Suprapubic skin (tissue), 4 donors: ENCODE measurements at regions not wholly inside any gene's neighbourhood (a gene's known extent, or its start where the extent isn't known, plus 50 kb on each side); places are given as distances from the start of the nearest gene placed in this dataset.
"Not testable (repeated sequence)": the region's sequence is repeated elsewhere in the genome, so short reads cannot be mapped to it uniquely, and the experiment has no call there.

Experiments
- DNase-seq, 2 donors: peaks; one replicate each; pipeline ENCODE4 v3.0.0-alpha.2; 2019; ENCODE audit warnings: low spot score in 2 of 2
- H3K27ac ChIP-seq: fragments of 200-600 bp; sonication (generic); one replicate; pipeline ENCODE4 v1.5.1; 2019
- H3K27me3 ChIP-seq: fragments of 200-600 bp; sonication (generic); one replicate; pipeline ENCODE4 v1.5.1; 2019
- H3K36me3 ChIP-seq: fragments of 200-600 bp; sonication (generic); one replicate; pipeline ENCODE4 v1.5.1; 2019
- H3K4me1 ChIP-seq: fragments of 200-600 bp; sonication (generic); one replicate; pipeline ENCODE4 v1.5.1; 2019
- H3K4me3 ChIP-seq: fragments of 200-600 bp; sonication (generic); one replicate; pipeline ENCODE4 v1.5.1; 2019; ENCODE audit warnings: mild to moderate bottlenecking
- H3K9me3 ChIP-seq: fragments of 200-600 bp; sonication (generic); one replicate; pipeline ENCODE4 v1.5.1; 2019
- EP300 ChIP-seq: sonication (generic); formaldehyde crosslinking; IDR thresholded peaks from one replicate; pipeline ENCODE4 v1.6.1; 2017; ENCODE audit warnings: antibody characterized with exemption
- POLR2A ChIP-seq, 2 donors: fragments of 450-650 bp; IDR thresholded peaks; one replicate each; pipeline ENCODE4 v1.6.1; 2017; ENCODE audit warnings: antibody characterized with exemption in 2 of 2, mild to moderate bottlenecking in 2 of 2, moderate library complexity in 2 of 2
- POLR2AphosphoS5 ChIP-seq, 3 donors: sonication (generic); formaldehyde crosslinking; IDR thresholded peaks; one replicate each; pipeline ENCODE4 v1.6.1; 2017; ENCODE audit warnings: antibody characterized with exemption in 3 of 3
- WGBS: methylation state at CpG from one replicate; pipeline ENCODE4 v1.1.5; 2018; 5-methylcytosine and 5-hydroxymethylcytosine counted together
- TF ChIP-seq, protein P1 (sequence below), 2 donors: fragments of 200-600 bp in 1 of 2; fragments of 450-650 bp in 1 of 2; sonication (generic) in 1 of 2; IDR thresholded peaks; one replicate each; pipeline ENCODE4 v1.5.1; 2016 to 2019; ENCODE audit warnings: antibody characterized with exemption in 2 of 2, mild to moderate bottlenecking in 1 of 2, moderate library complexity in 1 of 2

DNA sequence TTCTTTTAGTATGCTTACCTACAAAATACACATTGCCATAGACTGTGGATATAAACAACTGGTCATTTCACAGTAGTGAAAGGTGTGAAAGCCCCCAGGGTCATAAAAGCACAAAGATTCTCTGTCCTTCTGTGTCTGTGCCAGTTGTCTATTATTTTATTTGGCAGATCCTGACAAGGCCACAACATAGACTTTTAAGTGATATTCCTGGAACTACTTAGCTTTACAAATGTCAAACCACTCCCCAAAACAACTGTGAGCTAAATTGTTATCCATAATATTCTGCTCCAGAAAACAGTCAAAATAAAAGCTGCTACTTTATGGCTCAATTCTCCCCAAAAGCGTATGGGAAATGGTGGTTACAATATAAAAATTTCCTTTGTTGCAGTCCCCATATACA, 172.1 kb downstream of the SEC23A start:
- no peak overlapping the region for H3K4me3 ChIP-seq
- H3K27ac ChIP-seq, result no peak overlapping the region
- H3K27me3 ChIP-seq, result no peaks in the 10 kb centered on the region
- no peaks in the 10 kb centered on the region for H3K36me3 ChIP-seq
- TF ChIP-seq, protein P1, sequence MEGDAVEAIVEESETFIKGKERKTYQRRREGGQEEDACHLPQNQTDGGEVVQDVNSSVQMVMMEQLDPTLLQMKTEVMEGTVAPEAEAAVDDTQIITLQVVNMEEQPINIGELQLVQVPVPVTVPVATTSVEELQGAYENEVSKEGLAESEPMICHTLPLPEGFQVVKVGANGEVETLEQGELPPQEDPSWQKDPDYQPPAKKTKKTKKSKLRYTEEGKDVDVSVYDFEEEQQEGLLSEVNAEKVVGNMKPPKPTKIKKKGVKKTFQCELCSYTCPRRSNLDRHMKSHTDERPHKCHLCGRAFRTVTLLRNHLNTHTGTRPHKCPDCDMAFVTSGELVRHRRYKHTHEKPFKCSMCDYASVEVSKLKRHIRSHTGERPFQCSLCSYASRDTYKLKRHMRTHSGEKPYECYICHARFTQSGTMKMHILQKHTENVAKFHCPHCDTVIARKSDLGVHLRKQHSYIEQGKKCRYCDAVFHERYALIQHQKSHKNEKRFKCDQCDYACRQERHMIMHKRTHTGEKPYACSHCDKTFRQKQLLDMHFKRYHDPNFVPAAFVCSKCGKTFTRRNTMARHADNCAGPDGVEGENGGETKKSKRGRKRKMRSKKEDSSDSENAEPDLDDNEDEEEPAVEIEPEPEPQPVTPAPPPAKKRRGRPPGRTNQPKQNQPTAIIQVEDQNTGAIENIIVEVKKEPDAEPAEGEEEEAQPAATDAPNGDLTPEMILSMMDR (IDR thresholded peaks at IDR 0.05), result no peak
- TF ChIP-seq EP300 (no peak), POLR2A (IDR thresholded peaks at IDR 0.05) (no peak), POLR2AphosphoS5 (IDR thresholded peaks at IDR 0.05) (no peak)
- 68% methylated on average over 1 of the region's 1 CpG for WGBS
- no peak for DNase-seq
- no peaks in the 10 kb centered on the region for H3K4me1 ChIP-seq
- no peaks in the 10 kb centered on the region for H3K9me3 ChIP-seq

- Histone ChIP-seq H3K27me3 (no peaks in the 10 kb centered on the region), H3K36me3 (no peaks in the 10 kb centered on the region), H3K4me3 (no peak overlapping the region), H3K27ac (no peak overlapping the region), H3K4me1 (no peaks in the 10 kb centered on the region), H3K9me3 (no peaks in the 10 kb centered on the region)
- WGBS, result 73% methylated on average over 3 of the region's 3 CpGs
- no peak for TF ChIP-seq POLR2AphosphoS5 (IDR thresholded peaks at IDR 0.05)
- no peak for TF ChIP-seq EP300
- no peak for TF ChIP-seq POLR2A (IDR thresholded peaks at IDR 0.05)
- no peak for DNase-seq
Observed at GRCh38 chr14:38930022-38930421, 173.0 kb downstream of the SEC23A start.

DNA sequence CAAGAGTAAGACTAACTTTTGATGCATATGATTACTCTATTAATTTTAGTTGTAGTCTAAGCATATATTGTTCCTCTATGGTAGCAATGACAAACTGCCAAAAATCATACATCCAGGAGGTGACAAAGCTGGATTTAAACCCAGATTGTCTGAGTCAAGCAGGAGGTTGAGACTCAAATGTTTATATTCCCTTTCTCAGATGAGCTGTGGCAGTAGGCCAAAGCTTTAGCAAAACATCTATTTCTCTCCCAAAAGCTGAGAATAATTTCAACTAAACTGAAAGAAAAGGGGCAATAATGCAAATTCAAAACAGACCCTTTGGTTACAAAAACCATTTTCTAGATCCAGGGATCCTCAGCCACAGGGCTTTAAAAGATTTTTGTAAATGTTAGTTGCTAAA, 173.6 kb downstream of the SEC23A start:
- Histone ChIP-seq H3K36me3 (no peaks in the 10 kb centered on the region), H3K4me1 (no peaks in the 10 kb centered on the region), H3K27me3 (no peaks in the 10 kb centered on the region), H3K27ac (no peak overlapping the region), H3K9me3 (no peaks in the 10 kb centered on the region), H3K4me3 (no peak overlapping the region)
- TF ChIP-seq POLR2AphosphoS5 (IDR thresholded peaks at IDR 0.05) (no peak), POLR2A (IDR thresholded peaks at IDR 0.05) (no peak), EP300 (no peak)
- TF ChIP-seq, protein P1 (IDR thresholded peaks at IDR 0.05), result no peak
- DNase-seq, result no peak

DNA sequence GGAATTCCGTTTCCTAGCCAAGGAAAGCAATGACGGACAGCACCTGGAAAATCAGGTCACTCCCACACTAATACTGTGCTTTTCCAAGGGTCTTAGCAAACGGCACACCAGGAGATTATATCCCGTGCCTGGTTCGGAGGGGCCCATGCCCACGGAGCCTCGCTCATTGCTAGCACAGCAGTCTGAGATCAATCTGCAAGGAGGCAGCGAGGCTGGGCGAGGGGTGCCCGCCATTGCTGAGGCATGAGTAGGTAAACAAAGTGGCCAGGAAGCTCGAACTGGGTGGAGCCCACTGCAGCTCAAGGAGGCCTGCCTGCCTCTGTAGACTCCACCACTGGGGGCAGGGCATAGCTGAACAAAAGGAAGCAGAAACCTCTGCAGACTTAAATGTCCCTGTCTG, 181.1 kb downstream of the SEC23A start:
- H3K4me1 ChIP-seq, DNase-seq, H3K27ac ChIP-seq, H3K27me3 ChIP-seq, H3K9me3 ChIP-seq, H3K36me3 ChIP-seq, H3K4me3 ChIP-seq: not testable (repeated sequence)
- 93% methylated on average over 9 of the region's 11 CpGs for WGBS

DNA sequence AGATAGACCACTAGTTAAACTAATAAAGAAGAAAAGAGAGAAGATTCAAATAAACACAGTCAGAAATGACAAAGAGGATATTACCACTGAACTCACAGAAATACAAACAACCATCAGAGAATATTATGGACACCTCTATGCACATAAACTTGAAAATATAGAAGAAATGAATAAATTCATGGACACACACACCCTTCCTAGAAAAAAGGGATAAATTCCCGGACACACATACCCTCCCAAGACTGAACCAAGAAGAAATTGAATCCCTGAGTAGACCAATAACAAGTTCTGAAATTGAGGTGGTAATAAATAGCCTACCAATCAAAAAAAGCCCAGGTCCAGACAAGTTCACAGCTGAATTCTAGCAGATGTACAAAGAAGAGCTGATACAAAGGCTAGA, 187.9 kb downstream of the SEC23A start:
- Histone ChIP-seq H3K4me3 (no peak overlapping the region), H3K4me1 (no peaks in the 10 kb centered on the region), H3K9me3 (no peaks in the 10 kb centered on the region), H3K27ac (no peak overlapping the region), H3K36me3 (no peaks in the 10 kb centered on the region), H3K27me3 (no peaks in the 10 kb centered on the region)
- 90% methylated on average over 1 of the region's 1 CpG for WGBS
- DNase-seq, result no peak
- TF ChIP-seq, protein P1 (IDR thresholded peaks at IDR 0.05), result no peak
- TF ChIP-seq EP300 (no peak), POLR2A (IDR thresholded peaks at IDR 0.05) (no peak), POLR2AphosphoS5 (IDR thresholded peaks at IDR 0.05) (no peak)

GRCh38 chr14:38910092-38910491, 192.9 kb downstream of the SEC23A start:
- no peak overlapping the region for H3K27ac ChIP-seq

More at GRCh38 chr14:38910092-38910491, 192.9 kb downstream of the SEC23A start:
- no peaks in the 10 kb centered on the region for H3K36me3 ChIP-seq
- H3K9me3 ChIP-seq, result no peaks in the 10 kb centered on the region
- WGBS, result 34% methylated on average over 1 of the region's 1 CpG
- no peaks in the 10 kb centered on the region for H3K4me1 ChIP-seq
- TF ChIP-seq, protein P1 (IDR thresholded peaks at IDR 0.05), result no peak
- no peak for TF ChIP-seq POLR2AphosphoS5 (IDR thresholded peaks at IDR 0.05)
- no peak for TF ChIP-seq POLR2A (IDR thresholded peaks at IDR 0.05)
- H3K27me3 ChIP-seq, result no peaks in the 10 kb centered on the region
- H3K4me3 ChIP-seq, result no peak overlapping the region
- DNase-seq, result no peak
